Psoas muscle (tissue), 7 donors: ENCODE measurements at regions not wholly inside any gene's neighbourhood (a gene's known extent, or its start where the extent isn't known, plus 50 kb on each side); places are given as distances from the start of the nearest gene placed in this dataset.
"Not testable (repeated sequence)": the region's sequence is repeated elsewhere in the genome, so short reads cannot be mapped to it uniquely, and the experiment has no call there.

Experiments used
- ATAC-seq, 4 donors: fragments of 200-7000 bp; cut with Tn5 transposase; one replicate each; pipeline ENCODE4 v1.9.1; 2020; ENCODE audit warnings: moderate library complexity in 3 of 4, mild to moderate bottlenecking in 2 of 4
- DNase-seq, 2 donors: peaks; one replicate each; pipeline ENCODE4 v3.0.0-alpha.2; 2020
- H3K27ac ChIP-seq: fragments of 200-600 bp; one replicate; pipeline ENCODE4 v1.8.0; 2022
- H3K27me3 ChIP-seq, 3 donors: fragments of 200-600 bp in 1 of 3; one replicate each; pipeline versions ENCODE4 v1.6.1 to v1.8.0; 2013 to 2022; ENCODE audit warnings: low read length in 2 of 3, mild to moderate bottlenecking in 2 of 3, moderate library complexity in 1 of 3; ENCODE audit not compliant: insufficient read depth in 3 of 3
- H3K36me3 ChIP-seq, 2 donors: fragments of 200-600 bp in 1 of 2; one replicate each; pipeline versions ENCODE4 v1.6.1 to v1.8.0; 2013 to 2022; ENCODE audit warnings: low read depth in 1 of 2, mild to moderate bottlenecking in 1 of 2, moderate library complexity in 1 of 2; ENCODE audit not compliant: insufficient read depth in 1 of 2
- H3K4me1 ChIP-seq: fragments of 200-600 bp; one replicate; pipeline ENCODE4 v1.8.0; 2022
- H3K4me3 ChIP-seq: fragments of 200-600 bp; one replicate; pipeline ENCODE4 v1.8.0; 2022; ENCODE audit warnings: mild to moderate bottlenecking
- H3K9me3 ChIP-seq: fragments of 200-600 bp; one replicate; pipeline ENCODE4 v1.8.0; 2022
- CTCF ChIP-seq: fragments of 200-600 bp; IDR thresholded peaks from one replicate; pipeline ENCODE4 v1.8.0; 2022; ENCODE audit warnings: antibody characterized with exemption
- WGBS, 3 donors: extraction: QIAGEN DNeasy Blood & Tissue Kit; methylation state at CpG; one replicate each; pipeline versions ENCODE4 v1.1.6 to v1.1.7; 2013; 5-methylcytosine and 5-hydroxymethylcytosine counted together
- intact Hi-C, 2 donors: fragments of 100-400 bp; cut with DNase I; formaldehyde crosslinking; loops; one replicate each; pipeline versions ENCODE4 v1.11.0 to v1.14.2; 2022
- donor health status: healthy with polysubstance abuse.
- donor health status: DM: no; HTN: no; CAD: no; lungs with moderate emphysema.
- donor health status: Bipolar disorder and iron deficiency.
- donor health status: healthy.
- donor health status: DM: yes; HTN: yes; CAD: no.
- donor health status: DM: no; HTN: no; CAD: no.
- donor health status: DM: yes; HTN: yes; CAD: no.

GRCh38 chr5:50547303-50547702 is 106.2 kb upstream of the EMB start:
- no peaks in the 10 kb centered on the region for H3K36me3 ChIP-seq
- WGBS, 3 donors, result 85 to 90% (median 88%) methylated on average over 2 of the region's 2 CpGs
- no peak overlapping the region for H3K4me3 ChIP-seq
- ATAC-seq (no peak), DNase-seq (no peak)
- no peak for TF ChIP-seq CTCF
- H3K9me3 ChIP-seq, result no peaks in the 10 kb centered on the region
- H3K27ac ChIP-seq, result no peak overlapping the region
- no peaks in the 10 kb centered on the region for H3K4me1 ChIP-seq
- intact Hi-C loops, result no loop called here
- H3K27me3 ChIP-seq, result no peaks in the 10 kb centered on the region

- TF ChIP-seq CTCF, result no peak
- Histone ChIP-seq H3K9me3 (no peaks in the 10 kb centered on the region), H3K27ac (no peak overlapping the region), H3K4me3 (no peak overlapping the region), H3K27me3 (no peaks in the 10 kb centered on the region), H3K4me1 (no peaks in the 10 kb centered on the region), H3K36me3 (no peaks in the 10 kb centered on the region)
- DNase-seq (no peak), ATAC-seq (no peak)
- intact Hi-C loops, result no loop called here
These were observed 109.2 kb upstream of the EMB start for GRCh38 chr5:50550267-50550666.

- intact Hi-C loops, result no loop called here
- no peak for DNase-seq
- Histone ChIP-seq H3K36me3 (no peaks in the 10 kb centered on the region), H3K27ac (no peak overlapping the region), H3K4me3 (no peak overlapping the region), H3K27me3 (no peaks in the 10 kb centered on the region), H3K4me1 (no peaks in the 10 kb centered on the region), H3K9me3 (no peaks in the 10 kb centered on the region)
- ATAC-seq, result no peak
- TF ChIP-seq CTCF, result no peak
- WGBS, 3 donors, result 80 to 83% (median 81%) methylated on average over 3 of the region's 3 CpGs
These were observed 109.9 kb upstream of the EMB start for GRCh38 chr5:50550993-50551392.

DNA sequence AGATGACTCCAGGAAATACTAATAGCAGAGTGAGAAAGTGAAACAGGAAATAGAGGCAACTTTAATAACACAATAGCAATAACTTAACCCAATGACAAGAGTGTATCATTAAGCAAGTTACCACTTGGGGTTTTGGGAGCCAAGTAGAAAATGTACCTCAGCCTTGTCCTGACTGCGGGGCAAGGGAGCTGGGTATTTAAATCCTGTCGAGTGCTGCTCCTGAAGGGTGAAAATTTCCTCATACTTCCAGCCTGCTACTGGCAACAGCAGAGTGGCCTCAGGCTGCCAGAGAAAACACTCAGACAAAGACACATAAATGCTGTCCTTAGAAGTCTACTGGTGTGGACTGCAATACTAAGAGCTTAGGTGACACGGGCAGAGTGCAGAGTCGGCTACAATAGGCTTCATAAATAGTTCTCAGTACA is 112.5 kb upstream of the EMB start:
- 51 to 57% (median 53%) methylated on average over 4 of the region's 4 CpGs for WGBS, 3 donors
- Histone ChIP-seq H3K27ac (no peak overlapping the region), H3K36me3 (no peaks in the 10 kb centered on the region), H3K27me3 (no peaks in the 10 kb centered on the region), H3K4me1 (no peaks in the 10 kb centered on the region), H3K9me3 (no peaks in the 10 kb centered on the region), H3K4me3 (no peak overlapping the region)
- intact Hi-C loops, result no loop called here
- no peak for DNase-seq
- ATAC-seq, result no peak
- TF ChIP-seq CTCF, result no peak

DNA sequence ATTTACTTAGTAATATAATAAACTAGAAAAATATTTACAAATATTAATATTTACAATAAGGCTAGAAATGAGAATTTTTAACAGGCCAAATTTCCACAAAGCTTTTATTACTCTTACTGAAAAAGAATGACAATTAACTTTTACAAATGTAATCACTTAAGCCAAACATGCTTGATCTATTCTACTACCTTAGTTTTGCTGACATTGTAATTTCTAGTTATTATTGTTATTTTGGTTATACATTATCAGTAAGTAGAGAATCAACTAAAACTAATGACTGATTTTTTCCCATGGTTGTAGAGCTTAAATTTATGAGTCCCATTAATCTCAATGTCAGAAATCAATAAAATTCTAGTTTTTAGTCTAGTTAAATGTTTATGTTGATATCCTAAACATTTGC is 107.8 kb upstream of the PARP8 start:
- ATAC-seq, H3K9me3 ChIP-seq, H3K27ac ChIP-seq, H3K36me3 ChIP-seq, DNase-seq, intact Hi-C loops, H3K4me3 ChIP-seq, H3K27me3 ChIP-seq, H3K4me1 ChIP-seq: not testable (repeated sequence)
